GM18520 (cell line): ENCODE measurements at regions not wholly inside any gene's neighbourhood (a gene's known extent, or its start where the extent isn't known, plus 50 kb on each side); places are given as distances from the start of the nearest gene placed in this dataset.

ENCODE experiments used
- ATAC-seq: cut with Tn5 transposase; IDR thresholded peaks from one replicate; pipeline ENCODE4 v1.9.1; 2021; ENCODE audit not compliant: unreplicated experiment

- ATAC-seq: no peak
Observed at GRCh38 chr2:6443061-6443823, 422.5 kb downstream of the CMPK2 start.

GRCh38 chr2:6444514-6444913 is 421.2 kb downstream of the CMPK2 start:
- no peak for ATAC-seq

- no peak for ATAC-seq
Observed at GRCh38 chr2:6445156-6445555, 420.6 kb downstream of the CMPK2 start.

GRCh38 chr2:6446938-6447608 is 418.6 kb downstream of the CMPK2 start:
- ATAC-seq: no peak

- no peak for ATAC-seq
Observed at GRCh38 chr2:6448893-6449292, 416.8 kb downstream of the CMPK2 start.

GRCh38 chr2:6449343-6449742 is 416.4 kb downstream of the CMPK2 start:
- no peak for ATAC-seq

GRCh38 chr2:6452702-6453481 is 412.8 kb downstream of the CMPK2 start:
- ATAC-seq: no peak

- ATAC-seq: no peak
Observed at GRCh38 chr2:6454286-6454990, 411.3 kb downstream of the CMPK2 start.

- ATAC-seq: no peak
Observed at GRCh38 chr2:6459138-6459537, 406.6 kb downstream of the CMPK2 start.

GRCh38 chr2:6470518-6470917 is 395.2 kb downstream of the CMPK2 start:
- ATAC-seq: no peak

GRCh38 chr2:6471419-6471818 is 394.3 kb downstream of the CMPK2 start:
- ATAC-seq: no peak

- ATAC-seq: no peak
Observed at GRCh38 chr2:6474161-6475140, 391.3 kb downstream of the CMPK2 start.

GRCh38 chr2:6475155-6475940 is 390.4 kb downstream of the CMPK2 start:
- ATAC-seq: no peak

- ATAC-seq: no peak
Observed at GRCh38 chr2:6480514-6480913, 385.2 kb downstream of the CMPK2 start.

- no peak for ATAC-seq
Observed at GRCh38 chr2:6482256-6482655, 383.5 kb downstream of the CMPK2 start.

- ATAC-seq: no peak
Observed at GRCh38 chr2:6487765-6488164, 377.9 kb downstream of the CMPK2 start.

GRCh38 chr2:6492573-6492972 is 373.1 kb downstream of the CMPK2 start:
- ATAC-seq: no peak

GRCh38 chr2:6493266-6493665 is 372.4 kb downstream of the CMPK2 start:
- no peak for ATAC-seq

GRCh38 chr2:6493669-6494068 is 372.0 kb downstream of the CMPK2 start:
- ATAC-seq: no peak
